HepG2 (cell line): ENCODE measurements at regions not wholly inside any gene's neighbourhood (a gene's known extent, or its start where the extent isn't known, plus 50 kb on each side); places are given as distances from the start of the nearest gene placed in this dataset.

Source experiments
- HOXA3 ChIP-seq: sonication (generic); formaldehyde crosslinking; IDR thresholded peaks from 2 replicates; pipeline ENCODE4 v1.5.0; 2020; ENCODE audit warnings: missing genetic modification reagents
- YY1 ChIP-seq: IDR thresholded peaks from 2 replicates; pipeline ENCODE4 v1.6.1; 2011; ENCODE audit warnings: low read length, low read depth, moderate library complexity, mild to moderate bottlenecking; ENCODE audit not compliant: insufficient read depth, insufficient replicate concordance
- TF ChIP-seq, protein P1 (sequence below): sonication (generic); formaldehyde crosslinking; IDR thresholded peaks from 2 replicates; pipeline ENCODE4 v1.4.0; 2020; ENCODE audit warnings: mild to moderate bottlenecking, missing genetic modification reagents, borderline replicate concordance

DNA sequence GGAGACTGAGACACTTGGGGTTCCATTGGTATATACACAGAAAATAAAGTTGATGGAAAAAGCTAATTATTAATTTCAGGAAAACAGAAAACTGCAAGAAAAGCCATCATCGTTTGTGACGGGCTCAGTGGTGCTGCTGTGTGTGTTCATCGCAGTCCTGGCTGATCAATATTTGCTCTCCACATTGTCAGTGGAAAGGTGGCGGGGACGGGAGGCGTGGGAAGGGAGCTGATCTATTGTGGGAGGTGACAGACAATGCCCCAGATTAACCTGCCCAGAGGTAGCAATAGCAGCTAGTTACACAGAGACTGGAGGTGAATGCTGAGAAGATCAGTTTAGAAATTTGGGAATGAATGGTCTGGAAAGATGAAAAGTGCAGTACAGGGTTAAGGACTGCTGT, 50.0 kb upstream of the CTDP1 start:
- TF ChIP-seq HOXA3 (no peak), YY1 (no peak)
- TF ChIP-seq, protein P1, sequence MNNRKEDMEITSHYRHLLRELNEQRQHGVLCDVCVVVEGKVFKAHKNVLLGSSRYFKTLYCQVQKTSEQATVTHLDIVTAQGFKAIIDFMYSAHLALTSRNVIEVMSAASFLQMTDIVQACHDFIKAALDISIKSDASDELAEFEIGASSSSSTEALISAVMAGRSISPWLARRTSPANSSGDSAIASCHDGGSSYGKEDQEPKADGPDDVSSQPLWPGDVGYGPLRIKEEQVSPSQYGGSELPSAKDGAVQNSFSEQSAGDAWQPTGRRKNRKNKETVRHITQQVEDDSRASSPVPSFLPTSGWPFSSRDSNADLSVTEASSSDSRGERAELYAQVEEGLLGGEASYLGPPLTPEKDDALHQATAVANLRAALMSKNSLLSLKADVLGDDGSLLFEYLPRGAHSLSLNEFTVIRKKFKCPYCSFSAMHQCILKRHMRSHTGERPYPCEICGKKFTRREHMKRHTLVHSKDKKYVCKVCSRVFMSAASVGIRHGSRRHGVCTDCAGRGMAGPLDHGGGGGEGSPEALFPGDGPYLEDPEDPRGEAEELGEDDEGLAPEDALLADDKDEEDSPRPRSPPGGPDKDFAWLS (CRISPR knock-in tag), result no peak
